CD14-positive monocyte (primary cell): ENCODE measurements at regions not wholly inside any gene's neighbourhood (a gene's known extent, or its start where the extent isn't known, plus 50 kb on each side); places are given as distances from the start of the nearest gene placed in this dataset.

Source experiments
- DNase-seq, 3 donors: peaks; one replicate each; pipeline ENCODE4 v3.0.0-alpha.2; 2011 to 2022
- H2AFZ ChIP-seq: 2 replicates; pipeline ENCODE4 v1.6.0; 2012; ENCODE audit warnings: mild to moderate bottlenecking, low read depth, low read length, inconsistent platforms; ENCODE audit not compliant: insufficient read depth, poor library complexity, severe bottlenecking
- H3K27ac ChIP-seq, 2 donors: 1 replicate in 1 of 2; 2 replicates in 1 of 2; pipeline ENCODE4 v1.5.1; 2012 to 2013; ENCODE audit warnings: low read length in 2 of 2, control low read depth in 1 of 2, inconsistent platforms in 1 of 2, low read depth in 1 of 2, mild to moderate bottlenecking in 1 of 2
- H3K27me3 ChIP-seq, 2 donors: one replicate each; pipeline versions ENCODE4 v1.6.0 to v1.6.1; 2011 to 2013; ENCODE audit warnings: low read length in 2 of 2; ENCODE audit not compliant: control insufficient read depth in 2 of 2, insufficient read depth in 2 of 2
- H3K36me3 ChIP-seq, 2 donors: replicated peaks in 1 of 2; 1 replicate in 1 of 2; 2 replicates in 1 of 2; pipeline versions ENCODE4 v1.5.1 to v1.6.1; 2012 to 2013; ENCODE audit warnings: low read length in 2 of 2, control low read depth in 1 of 2, inconsistent platforms in 1 of 2, mild to moderate bottlenecking in 1 of 2; ENCODE audit not compliant: insufficient read depth in 2 of 2, control insufficient read depth in 1 of 2
- H3K4me1 ChIP-seq, 2 donors: 1 replicate in 1 of 2; 2 replicates in 1 of 2; pipeline versions ENCODE4 v1.5.1 to v1.6.1; 2012 to 2013; ENCODE audit warnings: low read length in 2 of 2, control low read depth in 1 of 2, inconsistent platforms in 1 of 2, mild to moderate bottlenecking in 1 of 2, moderate library complexity in 1 of 2; ENCODE audit not compliant: insufficient read depth in 2 of 2, control insufficient read depth in 1 of 2
- H3K4me2 ChIP-seq: replicated peaks from 2 replicates; pipeline ENCODE3; 2012; ENCODE audit warnings: low read length, moderate library complexity, mild to moderate bottlenecking; ENCODE audit not compliant: poor library complexity, severe bottlenecking; ENCODE audit errors: extremely low read depth
- H3K4me3 ChIP-seq, 3 experiments: fragments of 200-600 bp in 1 of 3; sonication (generic) in 1 of 3; replicated peaks in 1 of 3; 1 replicate in 2 of 3; 2 replicates in 1 of 3; pipeline ENCODE4 v1.5.1; 2011 to 2013; ENCODE audit warnings: low read length in 3 of 3, mild to moderate bottlenecking in 3 of 3, control low read depth in 2 of 3, low read depth in 2 of 3, inconsistent platforms in 1 of 3, moderate library complexity in 1 of 3
- H3K79me2 ChIP-seq: 2 replicates; pipeline ENCODE4 v1.6.0; 2012; ENCODE audit warnings: mild to moderate bottlenecking, control low read depth, inconsistent platforms, low read length, moderate library complexity; ENCODE audit not compliant: insufficient read depth
- H3K9ac ChIP-seq: 2 replicates; pipeline ENCODE4 v1.6.0; 2017; ENCODE audit warnings: low read length, mild to moderate bottlenecking; ENCODE audit not compliant: insufficient read depth, poor library complexity, severe bottlenecking
- H3K9me3 ChIP-seq, 2 donors: replicated peaks in 1 of 2; 1 replicate in 1 of 2; 2 replicates in 1 of 2; pipeline versions ENCODE4 v1.5.1 to v1.6.1; 2012 to 2013; ENCODE audit warnings: low read length in 2 of 2, control low read depth in 1 of 2; ENCODE audit not compliant: control insufficient read depth in 1 of 2, insufficient read depth in 1 of 2
- H4K20me1 ChIP-seq: 2 replicates; pipeline ENCODE4 v1.6.0; 2012; ENCODE audit warnings: mild to moderate bottlenecking, low read length, control low read depth, moderate library complexity; ENCODE audit not compliant: insufficient read depth
- H3K27ac Mint-ChIP-seq, 7 donors: one replicate each; pipeline ENCODE4 v1.8.0; 2020; ENCODE audit warnings: mild to moderate bottlenecking in 7 of 7, mixed read lengths in 7 of 7, moderate library complexity in 6 of 7, inconsistent platforms in 2 of 7
- H3K27me3 Mint-ChIP-seq, 3 donors: one replicate each; pipeline ENCODE4 v1.8.0; 2021 to 2022; ENCODE audit warnings: low read depth in 3 of 3, mild to moderate bottlenecking in 3 of 3, mixed read lengths in 3 of 3, moderate library complexity in 3 of 3, inconsistent platforms in 1 of 3
- H3K36me3 Mint-ChIP-seq, 2 donors: one replicate each; pipeline ENCODE4 v1.8.0; 2020; ENCODE audit warnings: mixed read lengths in 2 of 2, inconsistent platforms in 1 of 2, mild to moderate bottlenecking in 1 of 2
- H3K4me1 Mint-ChIP-seq: one replicate; pipeline ENCODE4 v1.8.0; 2020; ENCODE audit warnings: mild to moderate bottlenecking, mixed read lengths
- H3K4me3 Mint-ChIP-seq, 2 donors: one replicate each; pipeline ENCODE4 v1.8.0; 2020; ENCODE audit warnings: mild to moderate bottlenecking in 2 of 2, mixed read lengths in 2 of 2, moderate library complexity in 1 of 2
- H3K9me3 Mint-ChIP-seq, 7 donors: one replicate each; pipeline ENCODE4 v1.8.0; 2020 to 2022; ENCODE audit warnings: mixed read lengths in 7 of 7, mild to moderate bottlenecking in 6 of 7, moderate library complexity in 6 of 7, inconsistent platforms in 2 of 7
- WGBS: methylation state at CpG from one replicate; pipeline ENCODE4 v1.1.5; 2013; ENCODE audit warnings: missing lambda C conversion rate; ENCODE audit not compliant: insufficient coverage; 5-methylcytosine and 5-hydroxymethylcytosine counted together
- intact Hi-C, 2 donors: fragments of 100-400 bp; cut with micrococcal nuclease; formaldehyde crosslinking; loops; one replicate each; pipeline versions ENCODE4 v1.15.0 to v1.15.1; 2023
- TF ChIP-seq, protein P1 (sequence below): fragments of 200-600 bp; IDR thresholded peaks from one replicate; pipeline ENCODE4 v1.8.0; 2022; ENCODE audit warnings: antibody characterized with exemption, mild to moderate bottlenecking

- no peaks in the 10 kb centered on the region for H3K9me3 Mint-ChIP-seq
- H3K27ac Mint-ChIP-seq: no peak overlapping the region
- H2AFZ ChIP-seq: no peak overlapping the region
- no peaks in the 10 kb centered on the region for H4K20me1 ChIP-seq
- H3K4me1 Mint-ChIP-seq: no peaks in the 10 kb centered on the region
- H3K27ac ChIP-seq: no peak overlapping the region
- no peaks in the 10 kb centered on the region for H3K36me3 Mint-ChIP-seq
- H3K4me3 Mint-ChIP-seq: no peak overlapping the region
- H3K27me3 Mint-ChIP-seq: peaks cover 12 to 25% (median 22%) of the 10 kb centered on the region in 3 donors
- no peak overlapping the region for H3K9ac ChIP-seq
- WGBS: no CpG with 5 or more reads among the region's 4 CpGs
- H3K79me2 ChIP-seq: no peaks in the 10 kb centered on the region
- intact Hi-C loops: loop anchor here in 1 of 2 donors (10.0 kb wide), 1 partner anchor 625 kb away; no protein-coding TSS in a partner anchor
- no peak overlapping the region for H3K4me2 ChIP-seq
- peaks cover 8 to 11% of the 10 kb centered on the region in 2 donors for H3K27me3 ChIP-seq
- no peaks in the 10 kb centered on the region for H3K9me3 ChIP-seq
- no peaks in the 10 kb centered on the region for H3K4me1 ChIP-seq
- no peak overlapping the region for H3K4me3 ChIP-seq
- TF ChIP-seq, protein P1, sequence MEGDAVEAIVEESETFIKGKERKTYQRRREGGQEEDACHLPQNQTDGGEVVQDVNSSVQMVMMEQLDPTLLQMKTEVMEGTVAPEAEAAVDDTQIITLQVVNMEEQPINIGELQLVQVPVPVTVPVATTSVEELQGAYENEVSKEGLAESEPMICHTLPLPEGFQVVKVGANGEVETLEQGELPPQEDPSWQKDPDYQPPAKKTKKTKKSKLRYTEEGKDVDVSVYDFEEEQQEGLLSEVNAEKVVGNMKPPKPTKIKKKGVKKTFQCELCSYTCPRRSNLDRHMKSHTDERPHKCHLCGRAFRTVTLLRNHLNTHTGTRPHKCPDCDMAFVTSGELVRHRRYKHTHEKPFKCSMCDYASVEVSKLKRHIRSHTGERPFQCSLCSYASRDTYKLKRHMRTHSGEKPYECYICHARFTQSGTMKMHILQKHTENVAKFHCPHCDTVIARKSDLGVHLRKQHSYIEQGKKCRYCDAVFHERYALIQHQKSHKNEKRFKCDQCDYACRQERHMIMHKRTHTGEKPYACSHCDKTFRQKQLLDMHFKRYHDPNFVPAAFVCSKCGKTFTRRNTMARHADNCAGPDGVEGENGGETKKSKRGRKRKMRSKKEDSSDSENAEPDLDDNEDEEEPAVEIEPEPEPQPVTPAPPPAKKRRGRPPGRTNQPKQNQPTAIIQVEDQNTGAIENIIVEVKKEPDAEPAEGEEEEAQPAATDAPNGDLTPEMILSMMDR: no peak
- no peak for DNase-seq
- H3K36me3 ChIP-seq: no peaks in the 10 kb centered on the region
Observed at GRCh38 chr11:129740125-129740719, 75.4 kb upstream of the TMEM45B start.

DNA sequence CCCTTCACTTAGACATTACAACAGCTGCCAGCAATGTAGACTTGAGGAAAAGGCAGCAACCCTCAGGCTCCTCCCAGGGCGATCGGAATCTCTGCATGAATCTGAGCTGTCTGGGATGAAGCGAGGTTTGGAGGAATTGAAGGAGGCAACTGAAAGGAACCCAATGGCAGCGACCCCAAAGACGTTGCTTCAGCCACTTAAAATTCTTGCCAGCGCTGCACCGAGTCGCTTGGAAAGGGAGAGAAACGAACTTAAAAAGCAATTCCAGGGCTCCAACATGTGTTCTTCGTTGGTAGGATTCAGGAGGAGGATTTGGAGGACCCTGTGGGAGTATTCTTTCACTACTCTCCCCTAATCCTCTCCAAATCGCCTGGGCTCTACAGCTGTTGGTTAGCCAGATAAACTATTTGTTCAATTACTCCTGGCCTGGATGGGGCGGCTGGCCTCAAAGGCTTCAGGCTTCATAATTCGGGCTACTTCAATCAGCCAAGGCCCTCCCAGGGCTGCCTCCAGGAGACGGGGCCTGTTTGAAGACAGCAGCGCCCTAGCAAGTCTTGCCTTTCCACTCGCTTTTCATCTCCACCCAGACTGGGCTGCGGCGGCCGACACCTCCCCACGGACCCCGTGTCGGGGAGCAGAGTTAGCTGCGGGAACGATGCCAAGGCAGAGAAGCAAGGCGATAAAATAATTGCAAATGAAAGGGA is 72.4 kb upstream of the TMEM45B start:
- H3K9me3 Mint-ChIP-seq: no peaks in the 10 kb centered on the region
- H3K27ac Mint-ChIP-seq: peak overlapping the region in 1 of 7 donors; percentile 12
- no peaks in the 10 kb centered on the region for H3K4me1 Mint-ChIP-seq
- peaks cover 9 to 29% (median 22%) of the 10 kb centered on the region in 3 donors for H3K27me3 Mint-ChIP-seq
- Histone ChIP-seq H2AFZ (no peak overlapping the region), H3K36me3 (no peaks in the 10 kb centered on the region), H3K4me2 (no peak overlapping the region), H3K79me2 (no peaks in the 10 kb centered on the region), H3K4me1 (no peaks in the 10 kb centered on the region), H3K4me3 (no peak overlapping the region), H3K9me3 (no peaks in the 10 kb centered on the region), H3K9ac (no peak overlapping the region), H3K27me3 (peaks cover 0 to 6% of the 10 kb centered on the region in 2 donors), H4K20me1 (no peaks in the 10 kb centered on the region), H3K27ac (no peak overlapping the region)
- no peak for DNase-seq
- WGBS: 92% methylated on average over 19 of the region's 25 CpGs
- TF ChIP-seq, protein P1: no peak
- no peak overlapping the region for H3K4me3 Mint-ChIP-seq
- intact Hi-C loops: loop anchor here in 1 of 2 donors (10.0 kb wide), 1 partner anchor 628 kb away; no protein-coding TSS in a partner anchor
- no peaks in the 10 kb centered on the region for H3K36me3 Mint-ChIP-seq
